Naive thymus-derived CD8-positive, alpha-beta T cell (primary cell): ENCODE measurements at regions not wholly inside any gene's neighbourhood (a gene's known extent, or its start where the extent isn't known, plus 50 kb on each side); places are given as distances from the start of the nearest gene placed in this dataset.

ENCODE experiments used
- ATAC-seq, 2 donors: fragments of 150-1000 bp; cut with Tn5 transposase in 1 of 2; sonication (Bioruptor Pico), chemical (Tn5 transposase) in 1 of 2; 1 replicate in 1 of 2; 2 replicates in 1 of 2; pipeline ENCODE4 v1.10.0; 2021; ENCODE audit warnings: mild to moderate bottlenecking in 2 of 2, moderate library complexity in 2 of 2
- POLR2A ChIA-PET: fragments of 350-600 bp; sonication (Branson Sonifier 250); formaldehyde crosslinking; loops from one replicate; lab custom pipeline; 2021; ENCODE audit warnings: antibody characterized with exemption; lab: Charles Lee
- DNase-seq, 10 donors: peaks; one replicate each; pipeline versions ENCODE4 v3.0.0 to v3.0.0-alpha.2; 2020 to 2022
- H3K27ac Mint-ChIP-seq, 10 donors: one replicate each; pipeline ENCODE4 v1.8.0; 2020 to 2022; ENCODE audit warnings: mild to moderate bottlenecking in 10 of 10, mixed read lengths in 10 of 10, moderate library complexity in 4 of 10, inconsistent platforms in 1 of 10
- H3K27me3 Mint-ChIP-seq, 5 donors: one replicate each; pipeline ENCODE4 v1.8.0; 2021 to 2022; ENCODE audit warnings: mixed read lengths in 5 of 5
- H3K36me3 Mint-ChIP-seq, 3 donors: one replicate each; pipeline ENCODE4 v1.8.0; 2020 to 2022; ENCODE audit warnings: mixed read lengths in 3 of 3, mild to moderate bottlenecking in 2 of 3, inconsistent platforms in 1 of 3
- H3K4me1 Mint-ChIP-seq, 4 donors: one replicate each; pipeline ENCODE4 v1.8.0; 2021 to 2022; ENCODE audit warnings: mixed read lengths in 4 of 4
- H3K4me3 Mint-ChIP-seq, 10 donors: one replicate each; pipeline ENCODE4 v1.8.0; 2020 to 2022; ENCODE audit warnings: mild to moderate bottlenecking in 10 of 10, mixed read lengths in 10 of 10, moderate library complexity in 6 of 10, inconsistent platforms in 1 of 10
- H3K9me3 Mint-ChIP-seq, 9 donors: one replicate each; pipeline ENCODE4 v1.8.0; 2020 to 2022; ENCODE audit warnings: mixed read lengths in 9 of 9, mild to moderate bottlenecking in 3 of 9, inconsistent platforms in 1 of 9, moderate library complexity in 1 of 9

GRCh38 chr5:2259494-2260107 is 376.9 kb upstream of the IRX4 start:
- H3K36me3 Mint-ChIP-seq, result no peaks in the 10 kb centered on the region
- H3K4me3 Mint-ChIP-seq, result no peak overlapping the region
- H3K9me3 Mint-ChIP-seq, result no peaks in the 10 kb centered on the region
- DNase-seq (no peak), ATAC-seq (no peak)
- peaks cover 0 to 2% (median 1%) of the 10 kb centered on the region in 4 donors for H3K4me1 Mint-ChIP-seq
- peak overlapping the region in 1 of 10 donors; percentile 63 for H3K27ac Mint-ChIP-seq
- POLR2A ChIA-PET, result no interaction called here
- H3K27me3 Mint-ChIP-seq, result peaks cover 0 to 24% (median 3%) of the 10 kb centered on the region in 5 donors

- ATAC-seq (no peak), DNase-seq (no peak)
- POLR2A ChIA-PET, result no interaction called here
- H3K27me3 Mint-ChIP-seq, result peaks cover 0 to 22% (median 3%) of the 10 kb centered on the region in 5 donors
- H3K36me3 Mint-ChIP-seq, result no peaks in the 10 kb centered on the region
- H3K4me3 Mint-ChIP-seq, result no peak overlapping the region
- H3K4me1 Mint-ChIP-seq, result peaks cover 1 to 5% (median 2%) of the 10 kb centered on the region in 4 donors
- H3K9me3 Mint-ChIP-seq, result no peaks in the 10 kb centered on the region
- H3K27ac Mint-ChIP-seq, result no peak overlapping the region
Measured at GRCh38 chr5:2258861-2259260, 376.1 kb upstream of the IRX4 start.

GRCh38 chr5:2257326-2258244 is 374.9 kb upstream of the IRX4 start:
- POLR2A ChIA-PET, result no interaction called here
- H3K4me1 Mint-ChIP-seq, result peaks cover 1 to 5% (median 2%) of the 10 kb centered on the region in 4 donors
- DNase-seq (no peak), ATAC-seq (no peak)
- H3K4me3 Mint-ChIP-seq, result no peak overlapping the region
- H3K27ac Mint-ChIP-seq, result no peak overlapping the region
- H3K27me3 Mint-ChIP-seq, result peaks cover 0 to 20% (median 3%) of the 10 kb centered on the region in 5 donors
- H3K36me3 Mint-ChIP-seq, result no peaks in the 10 kb centered on the region
- H3K9me3 Mint-ChIP-seq, result no peaks in the 10 kb centered on the region

GRCh38 chr5:2256691-2257280 is 374.1 kb upstream of the IRX4 start:
- POLR2A ChIA-PET, result no interaction called here
- Mint-ChIP-seq H3K27ac (no peak overlapping the region), H3K36me3 (no peaks in the 10 kb centered on the region), H3K27me3 (peaks cover 0 to 19% (median 3%) of the 10 kb centered on the region in 5 donors), H3K4me3 (no peak overlapping the region), H3K4me1 (peaks cover 1 to 5% (median 2%) of the 10 kb centered on the region in 4 donors), H3K9me3 (no peaks in the 10 kb centered on the region)
- DNase-seq (no peak), ATAC-seq (no peak)

GRCh38 chr5:2255915-2256690 is 373.4 kb upstream of the IRX4 start:
- Mint-ChIP-seq H3K27me3 (peaks cover 0 to 19% (median 3%) of the 10 kb centered on the region in 5 donors), H3K36me3 (no peaks in the 10 kb centered on the region), H3K4me1 (peaks cover 1 to 5% (median 2%) of the 10 kb centered on the region in 4 donors), H3K27ac (peak overlapping the region in 1 of 10 donors; percentile 23), H3K9me3 (no peaks in the 10 kb centered on the region), H3K4me3 (no peak overlapping the region)
- ATAC-seq (no peak), DNase-seq (no peak)
- POLR2A ChIA-PET, result no interaction called here

- POLR2A ChIA-PET, result no interaction called here
- Mint-ChIP-seq H3K4me1 (peaks cover 1 to 5% (median 2%) of the 10 kb centered on the region in 4 donors), H3K36me3 (no peaks in the 10 kb centered on the region), H3K4me3 (no peak overlapping the region), H3K27me3 (peaks cover 0 to 19% (median 3%) of the 10 kb centered on the region in 5 donors), H3K27ac (no peak overlapping the region), H3K9me3 (no peaks in the 10 kb centered on the region)
- no peak for DNase-seq
- ATAC-seq, result no peak
Measured at GRCh38 chr5:2254880-2255750, 372.4 kb upstream of the IRX4 start.

GRCh38 chr5:2254406-2254805 is 371.7 kb upstream of the IRX4 start:
- peaks cover 1 to 5% (median 2%) of the 10 kb centered on the region in 4 donors for H3K4me1 Mint-ChIP-seq
- H3K27ac Mint-ChIP-seq, result peak overlapping the region in 1 of 10 donors; percentile 1
- DNase-seq (no peak), ATAC-seq (no peak)
- H3K27me3 Mint-ChIP-seq, result peaks cover 0 to 19% (median 3%) of the 10 kb centered on the region in 5 donors
- POLR2A ChIA-PET, result no interaction called here
- no peaks in the 10 kb centered on the region for H3K36me3 Mint-ChIP-seq
- no peak overlapping the region for H3K4me3 Mint-ChIP-seq
- no peaks in the 10 kb centered on the region for H3K9me3 Mint-ChIP-seq

- no peak overlapping the region for H3K27ac Mint-ChIP-seq
- POLR2A ChIA-PET, result no interaction called here
- H3K4me1 Mint-ChIP-seq, result peaks cover 1 to 5% (median 2%) of the 10 kb centered on the region in 4 donors
- H3K4me3 Mint-ChIP-seq, result no peak overlapping the region
- no peaks in the 10 kb centered on the region for H3K9me3 Mint-ChIP-seq
- ATAC-seq, result no peak
- no peak for DNase-seq
- H3K36me3 Mint-ChIP-seq, result no peaks in the 10 kb centered on the region
- H3K27me3 Mint-ChIP-seq, result peaks cover 0 to 20% (median 4%) of the 10 kb centered on the region in 5 donors
Measured at GRCh38 chr5:2253040-2253975, 370.6 kb upstream of the IRX4 start.

GRCh38 chr5:2251751-2252150 is 369.0 kb upstream of the IRX4 start:
- Mint-ChIP-seq H3K4me3 (no peak overlapping the region), H3K9me3 (peaks cover 0 to 15% (median 2%) of the 10 kb centered on the region in 9 donors), H3K27me3 (peaks cover 0 to 24% (median 2%) of the 10 kb centered on the region in 5 donors), H3K36me3 (no peaks in the 10 kb centered on the region), H3K4me1 (peaks cover 1 to 5% (median 2%) of the 10 kb centered on the region in 4 donors), H3K27ac (no peak overlapping the region)
- DNase-seq (no peak), ATAC-seq (no peak)
- POLR2A ChIA-PET, result no interaction called here

GRCh38 chr5:2251298-2251697 is 368.6 kb upstream of the IRX4 start:
- Mint-ChIP-seq H3K27ac (no peak overlapping the region), H3K4me3 (no peak overlapping the region), H3K4me1 (peaks cover 1 to 5% (median 2%) of the 10 kb centered on the region in 4 donors), H3K27me3 (peaks cover 0 to 24% (median 2%) of the 10 kb centered on the region in 5 donors), H3K9me3 (peaks cover 0 to 18% (median 2%) of the 10 kb centered on the region in 9 donors), H3K36me3 (no peaks in the 10 kb centered on the region)
- ATAC-seq (no peak), DNase-seq (no peak)
- POLR2A ChIA-PET, result no interaction called here
